BJ (cell line): ENCODE measurements at regions not wholly inside any gene's neighbourhood (a gene's known extent, or its start where the extent isn't known, plus 50 kb on each side); places are given as distances from the start of the nearest gene placed in this dataset.

Experiments
- CTCF ChIA-PET: fragments of 350-600 bp; formaldehyde crosslinking; extraction: SDS; loops from one replicate; lab custom pipeline; 2021; ENCODE audit warnings: antibody characterized with exemption, inconsistent platforms; lab: Yijun Ruan, JAX
- POLR2A ChIA-PET: fragments of 300-600 bp; sonication (Branson Sonifier 250); formaldehyde crosslinking; extraction: SDS; loops from one replicate; lab custom pipeline; 2021; ENCODE audit warnings: antibody characterized with exemption; lab: Charles Lee
- DNase-seq: peaks from one replicate; pipeline ENCODE4 v3.0.0-alpha.2; 2011; ENCODE audit warnings: low read depth
- H3K27me3 ChIP-seq: 2 replicates; pipeline ENCODE4 v1.6.0; 2011; ENCODE audit warnings: low read length; ENCODE audit not compliant: control insufficient read depth, insufficient read depth
- H3K36me3 ChIP-seq: 2 replicates; pipeline ENCODE4 v1.5.1; 2011; ENCODE audit warnings: low read length; ENCODE audit not compliant: control insufficient read depth, insufficient read depth
- H3K4me3 ChIP-seq: 2 replicates; pipeline ENCODE4 v1.5.1; 2011; ENCODE audit warnings: low read depth, mild to moderate bottlenecking, control low read depth, low read length
- CTCF ChIP-seq: IDR thresholded peaks from 2 replicates; pipeline ENCODE4 v1.5.1; 2011; ENCODE audit warnings: low read depth, mild to moderate bottlenecking, control low read depth, inconsistent platforms, low read length, moderate library complexity; ENCODE audit not compliant: insufficient read depth

GRCh38 chr4:11216520-11216919, 212.2 kb downstream of the HS3ST1 start:
- H3K36me3 ChIP-seq: no peaks in the 10 kb centered on the region
- H3K27me3 ChIP-seq: no peaks in the 10 kb centered on the region
- H3K4me3 ChIP-seq: no peak overlapping the region
- TF ChIP-seq CTCF: no peak
- no peak for DNase-seq
- ChIA-PET POLR2A (no interaction called here), CTCF (no interaction called here)

GRCh38 chr4:11214281-11214680, 214.4 kb downstream of the HS3ST1 start:
- ChIA-PET CTCF (no interaction called here), POLR2A (no interaction called here)
- TF ChIP-seq CTCF: no peak

GRCh38 chr4:11209826-11210225, 218.9 kb downstream of the HS3ST1 start:
- no peak for DNase-seq
- POLR2A ChIA-PET: no interaction called here
- CTCF ChIA-PET: no interaction called here

More at GRCh38 chr4:11214281-11214680, 214.4 kb downstream of the HS3ST1 start:
- no peaks in the 10 kb centered on the region for H3K36me3 ChIP-seq
- H3K27me3 ChIP-seq: no peaks in the 10 kb centered on the region
- DNase-seq: no peak
- no peak overlapping the region for H3K4me3 ChIP-seq

GRCh38 chr4:11201256-11201655, 227.4 kb downstream of the HS3ST1 start:
- POLR2A ChIA-PET: no interaction called here
- Histone ChIP-seq H3K4me3 (no peak overlapping the region), H3K27me3 (no peaks in the 10 kb centered on the region), H3K36me3 (no peaks in the 10 kb centered on the region)
- CTCF ChIA-PET: no interaction called here
- TF ChIP-seq CTCF: no peak
- no peak for DNase-seq

More at GRCh38 chr4:11209826-11210225, 218.9 kb downstream of the HS3ST1 start:
- TF ChIP-seq CTCF: no peak
- Histone ChIP-seq H3K36me3 (no peaks in the 10 kb centered on the region), H3K4me3 (no peak overlapping the region), H3K27me3 (no peaks in the 10 kb centered on the region)

- H3K27me3 ChIP-seq: no peaks in the 10 kb centered on the region
- no peaks in the 10 kb centered on the region for H3K36me3 ChIP-seq
- ChIA-PET CTCF (no interaction called here), POLR2A (no interaction called here)
- no peak for TF ChIP-seq CTCF
- no peak overlapping the region for H3K4me3 ChIP-seq
- no peak for DNase-seq
These were observed 230.0 kb downstream of the HS3ST1 start for GRCh38 chr4:11198516-11199305.
